Omental fat pad (tissue), 3 donors: ENCODE measurements at regions not wholly inside any gene's neighbourhood (a gene's known extent, or its start where the extent isn't known, plus 50 kb on each side); places are given as distances from the start of the nearest gene placed in this dataset.

ENCODE experiments used
- ATAC-seq: fragments of 150-250 bp; one replicate; pipeline ENCODE4 v1.9.1; 2016; ENCODE audit warnings: mild to moderate bottlenecking, moderate library complexity; ENCODE audit not compliant: low FRiP score
- DNase-seq: peaks from one replicate; pipeline ENCODE4 v3.0.0-alpha.2; 2019; ENCODE audit warnings: low spot score
- TF ChIP-seq, protein P1 (sequence below), 3 donors: fragments of 450-650 bp; IDR thresholded peaks; one replicate each; pipeline ENCODE4 v1.5.1; 2016 to 2017; ENCODE audit warnings: antibody characterized with exemption in 3 of 3, mild to moderate bottlenecking in 3 of 3, moderate library complexity in 2 of 3

DNA sequence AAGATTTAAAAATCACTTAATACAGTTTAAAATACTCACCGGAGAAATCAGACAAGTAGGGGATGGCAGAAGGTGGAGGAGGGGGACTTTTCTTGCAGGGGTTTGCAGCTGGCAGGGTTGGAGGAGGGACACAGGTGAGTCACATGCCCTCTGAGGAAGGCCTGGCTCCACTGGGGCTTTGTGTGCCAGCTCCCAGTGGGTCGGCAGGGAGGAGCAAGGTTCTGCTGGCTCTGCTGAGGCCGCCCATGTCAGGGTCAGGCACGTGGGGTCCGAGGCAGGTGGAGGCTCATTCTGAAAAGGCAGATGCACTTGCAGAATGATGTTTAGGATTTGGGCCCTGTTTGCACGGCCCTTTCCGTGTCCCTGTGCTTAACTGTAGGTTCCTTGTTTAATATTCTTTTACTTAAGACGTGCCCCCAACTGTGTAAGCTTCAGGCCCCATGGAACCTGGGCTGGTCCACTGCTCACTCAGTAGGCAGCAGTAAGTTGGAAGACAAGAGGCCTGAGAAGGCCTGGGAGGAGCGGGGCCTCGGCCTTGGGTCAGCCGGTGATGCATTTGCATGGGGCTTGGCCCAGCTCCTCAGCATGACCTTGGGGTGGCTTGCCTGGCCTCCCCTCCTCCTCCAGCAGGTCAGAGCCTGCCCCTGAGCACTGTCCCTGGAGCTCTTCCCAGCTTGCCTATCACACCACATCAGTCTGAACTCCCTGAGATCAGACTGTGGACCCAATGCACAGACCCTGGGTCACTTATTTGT, 141.0 kb downstream of the GLI2 start:
- TF ChIP-seq, protein P1, sequence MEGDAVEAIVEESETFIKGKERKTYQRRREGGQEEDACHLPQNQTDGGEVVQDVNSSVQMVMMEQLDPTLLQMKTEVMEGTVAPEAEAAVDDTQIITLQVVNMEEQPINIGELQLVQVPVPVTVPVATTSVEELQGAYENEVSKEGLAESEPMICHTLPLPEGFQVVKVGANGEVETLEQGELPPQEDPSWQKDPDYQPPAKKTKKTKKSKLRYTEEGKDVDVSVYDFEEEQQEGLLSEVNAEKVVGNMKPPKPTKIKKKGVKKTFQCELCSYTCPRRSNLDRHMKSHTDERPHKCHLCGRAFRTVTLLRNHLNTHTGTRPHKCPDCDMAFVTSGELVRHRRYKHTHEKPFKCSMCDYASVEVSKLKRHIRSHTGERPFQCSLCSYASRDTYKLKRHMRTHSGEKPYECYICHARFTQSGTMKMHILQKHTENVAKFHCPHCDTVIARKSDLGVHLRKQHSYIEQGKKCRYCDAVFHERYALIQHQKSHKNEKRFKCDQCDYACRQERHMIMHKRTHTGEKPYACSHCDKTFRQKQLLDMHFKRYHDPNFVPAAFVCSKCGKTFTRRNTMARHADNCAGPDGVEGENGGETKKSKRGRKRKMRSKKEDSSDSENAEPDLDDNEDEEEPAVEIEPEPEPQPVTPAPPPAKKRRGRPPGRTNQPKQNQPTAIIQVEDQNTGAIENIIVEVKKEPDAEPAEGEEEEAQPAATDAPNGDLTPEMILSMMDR (IDR thresholded peaks at IDR 0.05): no peak
- ATAC-seq (no peak), DNase-seq (no peak)

GRCh38 chr2:120877409-120877808, 141.7 kb downstream of the GLI2 start:
- DNase-seq: no peak
- no peak for ATAC-seq
- TF ChIP-seq, protein P1 (IDR thresholded peaks at IDR 0.05): no peak

DNA sequence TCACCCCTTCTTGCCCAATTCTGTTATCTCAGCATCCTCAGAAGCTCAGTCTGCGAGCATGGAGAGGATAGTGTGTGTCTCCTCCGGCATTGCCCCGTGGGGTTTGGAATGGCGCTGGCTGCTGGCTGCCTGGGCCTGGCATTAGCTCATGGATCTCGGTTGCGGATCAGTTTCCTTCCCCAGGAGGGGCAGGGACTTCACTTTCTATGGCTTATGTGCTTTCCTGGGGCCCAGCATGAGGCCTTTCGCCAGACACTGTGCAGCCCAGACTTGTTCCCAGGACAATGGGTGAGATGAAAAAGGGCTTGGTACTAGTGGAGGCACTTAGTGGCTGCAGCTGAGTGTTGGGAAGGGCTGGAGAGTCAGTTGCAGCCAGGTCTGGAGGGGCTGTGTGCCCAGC, 143.3 kb downstream of the GLI2 start:
- TF ChIP-seq, protein P1 (IDR thresholded peaks at IDR 0.05): no peak
- DNase-seq: no peak
- ATAC-seq: no peak

- no peak for ATAC-seq
- TF ChIP-seq, protein P1 (IDR thresholded peaks at IDR 0.05): no peak
- DNase-seq: no peak
Observed at GRCh38 chr2:120879431-120880295, 144.0 kb downstream of the GLI2 start.

GRCh38 chr2:120880381-120880780, 144.7 kb downstream of the GLI2 start:
- TF ChIP-seq, protein P1 (IDR thresholded peaks at IDR 0.05): no peak
- DNase-seq (no peak), ATAC-seq (no peak)

- ATAC-seq: no peak
- DNase-seq: no peak
- TF ChIP-seq, protein P1 (IDR thresholded peaks at IDR 0.05): no peak
Observed at GRCh38 chr2:120881981-120882788, 146.5 kb downstream of the GLI2 start.
